ENCODE measurements at regions not wholly inside any gene's neighbourhood (a gene's known extent, or its start where the extent isn't known, plus 50 kb on each side); places are given as distances from the start of the nearest gene placed in this dataset.

GRCh38 chr14:104290756-104291122 is 152.4 kb downstream of the KIF26A start:
- no peaks in the 10 kb centered on the region for H3K4me1 Mint-ChIP-seq
- H3K4me3 Mint-ChIP-seq = no peak overlapping the region
- no peak for TF ChIP-seq CTCF (IDR thresholded peaks at IDR 0.05)
- Histone ChIP-seq H4K20me1 (ENCODE audit: insufficient read depth, low read length) (no peaks in the 10 kb centered on the region), H3K27ac (ENCODE audit: low read depth in 1 of 2, low read length in 2 of 2) (no peak overlapping the region), H3K27me3 (ENCODE audit: control insufficient read depth in 2 of 2, insufficient read depth in 2 of 2, low read length in 2 of 2) (no peaks in the 10 kb centered on the region), H3K4me2 (replicated peaks; ENCODE audit: extremely low read depth, low read length, poor library complexity, severe bottlenecking) (no peak overlapping the region), H2AFZ (ENCODE audit: insufficient read depth, low read depth, low read length, poor library complexity, severe bottlenecking) (no peak overlapping the region), H3K36me3 (replicated peaks in 1 of 2; ENCODE audit: control insufficient read depth in 1 of 2, insufficient read depth in 2 of 2, low read length in 2 of 2) (no peaks in the 10 kb centered on the region), H3K4me1 (ENCODE audit: control insufficient read depth in 1 of 2, insufficient read depth in 2 of 2, low read length in 2 of 2) (no peaks in the 10 kb centered on the region), H3K4me3 (replicated peaks in 1 of 3; ENCODE audit: low read depth in 2 of 3, low read length in 3 of 3) (no peak overlapping the region), H3K79me2 (ENCODE audit: insufficient read depth, low read length) (no peaks in the 10 kb centered on the region), H3K9ac (ENCODE audit: insufficient read depth, low read length, poor library complexity, severe bottlenecking) (no peak overlapping the region), H3K9me3 (replicated peaks in 1 of 2; ENCODE audit: control insufficient read depth in 1 of 2, insufficient read depth in 1 of 2, low read length in 2 of 2) (peaks cover 9 to 12% of the 10 kb centered on the region in 2 donors)
- H3K27ac Mint-ChIP-seq = no peak overlapping the region
- intact Hi-C loops (cut with micrococcal nuclease) = no loop called here
- peaks cover 0 to 5% (median 0%) of the 10 kb centered on the region in 3 donors for H3K27me3 Mint-ChIP-seq (ENCODE audit: low read depth in 3 of 3)
- peaks cover 0 to 9% (median 4%) of the 10 kb centered on the region in 7 donors for H3K9me3 Mint-ChIP-seq
- H3K36me3 Mint-ChIP-seq = no peaks in the 10 kb centered on the region
- no peak for DNase-seq
- 90% methylated on average over 9 of the region's 9 CpGs for WGBS (ENCODE audit: insufficient coverage)

- Mint-ChIP-seq H3K36me3 (no peaks in the 10 kb centered on the region), H3K9me3 (peaks cover 0 to 9% (median 4%) of the 10 kb centered on the region in 7 donors), H3K4me3 (no peak overlapping the region), H3K27ac (no peak overlapping the region), H3K4me1 (no peaks in the 10 kb centered on the region), H3K27me3 (ENCODE audit: low read depth in 3 of 3) (peaks cover 0 to 7% (median 0%) of the 10 kb centered on the region in 3 donors)
- no peak for TF ChIP-seq CTCF (IDR thresholded peaks at IDR 0.05)
- intact Hi-C loops (cut with micrococcal nuclease) = no loop called here
- Histone ChIP-seq H3K27ac (ENCODE audit: low read depth in 1 of 2, low read length in 2 of 2) (no peak overlapping the region), H3K27me3 (ENCODE audit: control insufficient read depth in 2 of 2, insufficient read depth in 2 of 2, low read length in 2 of 2) (no peaks in the 10 kb centered on the region), H2AFZ (ENCODE audit: insufficient read depth, low read depth, low read length, poor library complexity, severe bottlenecking) (no peak overlapping the region), H3K9ac (ENCODE audit: insufficient read depth, low read length, poor library complexity, severe bottlenecking) (no peak overlapping the region), H3K4me2 (replicated peaks; ENCODE audit: extremely low read depth, low read length, poor library complexity, severe bottlenecking) (no peak overlapping the region), H3K79me2 (ENCODE audit: insufficient read depth, low read length) (no peaks in the 10 kb centered on the region), H3K9me3 (replicated peaks in 1 of 2; ENCODE audit: control insufficient read depth in 1 of 2, insufficient read depth in 1 of 2, low read length in 2 of 2) (peaks cover 9 to 12% of the 10 kb centered on the region in 2 donors), H4K20me1 (ENCODE audit: insufficient read depth, low read length) (no peaks in the 10 kb centered on the region), H3K36me3 (replicated peaks in 1 of 2; ENCODE audit: control insufficient read depth in 1 of 2, insufficient read depth in 2 of 2, low read length in 2 of 2) (no peaks in the 10 kb centered on the region), H3K4me1 (ENCODE audit: control insufficient read depth in 1 of 2, insufficient read depth in 2 of 2, low read length in 2 of 2) (no peaks in the 10 kb centered on the region), H3K4me3 (replicated peaks in 1 of 3; ENCODE audit: low read depth in 2 of 3, low read length in 3 of 3) (no peak overlapping the region)
- DNase-seq = no peak
- WGBS (ENCODE audit: insufficient coverage) = 71% methylated on average over 20 of the region's 25 CpGs
Measured at GRCh38 chr14:104291123-104292000, 153.0 kb downstream of the KIF26A start.

All from CD14-positive monocyte (primary cell).